ENCODE measurements at regions not wholly inside any gene's neighbourhood (a gene's known extent, or its start where the extent isn't known, plus 50 kb on each side); places are given as distances from the start of the nearest gene placed in this dataset.

DNA sequence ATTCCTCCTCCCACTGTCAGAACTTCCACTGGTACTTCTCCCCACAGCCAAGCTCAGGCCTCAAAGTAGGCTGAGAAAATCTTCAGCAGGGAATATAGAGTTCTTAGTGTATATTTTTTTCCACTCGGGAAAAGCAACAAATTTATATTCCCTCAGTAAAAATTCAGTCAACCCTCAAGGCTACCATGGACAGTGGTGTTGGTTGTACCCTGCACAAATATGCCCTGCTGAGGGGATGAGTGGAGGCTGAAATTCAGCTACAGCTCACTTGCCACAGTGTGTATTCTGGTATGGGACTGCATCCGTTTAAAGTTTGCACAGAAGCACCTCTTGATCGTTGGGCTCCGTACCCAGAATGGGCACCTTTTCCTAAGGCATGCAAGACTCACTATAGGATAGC lies 90.8 kb upstream of the LGALSL start (continued):
- TF ChIP-seq, protein P1, sequence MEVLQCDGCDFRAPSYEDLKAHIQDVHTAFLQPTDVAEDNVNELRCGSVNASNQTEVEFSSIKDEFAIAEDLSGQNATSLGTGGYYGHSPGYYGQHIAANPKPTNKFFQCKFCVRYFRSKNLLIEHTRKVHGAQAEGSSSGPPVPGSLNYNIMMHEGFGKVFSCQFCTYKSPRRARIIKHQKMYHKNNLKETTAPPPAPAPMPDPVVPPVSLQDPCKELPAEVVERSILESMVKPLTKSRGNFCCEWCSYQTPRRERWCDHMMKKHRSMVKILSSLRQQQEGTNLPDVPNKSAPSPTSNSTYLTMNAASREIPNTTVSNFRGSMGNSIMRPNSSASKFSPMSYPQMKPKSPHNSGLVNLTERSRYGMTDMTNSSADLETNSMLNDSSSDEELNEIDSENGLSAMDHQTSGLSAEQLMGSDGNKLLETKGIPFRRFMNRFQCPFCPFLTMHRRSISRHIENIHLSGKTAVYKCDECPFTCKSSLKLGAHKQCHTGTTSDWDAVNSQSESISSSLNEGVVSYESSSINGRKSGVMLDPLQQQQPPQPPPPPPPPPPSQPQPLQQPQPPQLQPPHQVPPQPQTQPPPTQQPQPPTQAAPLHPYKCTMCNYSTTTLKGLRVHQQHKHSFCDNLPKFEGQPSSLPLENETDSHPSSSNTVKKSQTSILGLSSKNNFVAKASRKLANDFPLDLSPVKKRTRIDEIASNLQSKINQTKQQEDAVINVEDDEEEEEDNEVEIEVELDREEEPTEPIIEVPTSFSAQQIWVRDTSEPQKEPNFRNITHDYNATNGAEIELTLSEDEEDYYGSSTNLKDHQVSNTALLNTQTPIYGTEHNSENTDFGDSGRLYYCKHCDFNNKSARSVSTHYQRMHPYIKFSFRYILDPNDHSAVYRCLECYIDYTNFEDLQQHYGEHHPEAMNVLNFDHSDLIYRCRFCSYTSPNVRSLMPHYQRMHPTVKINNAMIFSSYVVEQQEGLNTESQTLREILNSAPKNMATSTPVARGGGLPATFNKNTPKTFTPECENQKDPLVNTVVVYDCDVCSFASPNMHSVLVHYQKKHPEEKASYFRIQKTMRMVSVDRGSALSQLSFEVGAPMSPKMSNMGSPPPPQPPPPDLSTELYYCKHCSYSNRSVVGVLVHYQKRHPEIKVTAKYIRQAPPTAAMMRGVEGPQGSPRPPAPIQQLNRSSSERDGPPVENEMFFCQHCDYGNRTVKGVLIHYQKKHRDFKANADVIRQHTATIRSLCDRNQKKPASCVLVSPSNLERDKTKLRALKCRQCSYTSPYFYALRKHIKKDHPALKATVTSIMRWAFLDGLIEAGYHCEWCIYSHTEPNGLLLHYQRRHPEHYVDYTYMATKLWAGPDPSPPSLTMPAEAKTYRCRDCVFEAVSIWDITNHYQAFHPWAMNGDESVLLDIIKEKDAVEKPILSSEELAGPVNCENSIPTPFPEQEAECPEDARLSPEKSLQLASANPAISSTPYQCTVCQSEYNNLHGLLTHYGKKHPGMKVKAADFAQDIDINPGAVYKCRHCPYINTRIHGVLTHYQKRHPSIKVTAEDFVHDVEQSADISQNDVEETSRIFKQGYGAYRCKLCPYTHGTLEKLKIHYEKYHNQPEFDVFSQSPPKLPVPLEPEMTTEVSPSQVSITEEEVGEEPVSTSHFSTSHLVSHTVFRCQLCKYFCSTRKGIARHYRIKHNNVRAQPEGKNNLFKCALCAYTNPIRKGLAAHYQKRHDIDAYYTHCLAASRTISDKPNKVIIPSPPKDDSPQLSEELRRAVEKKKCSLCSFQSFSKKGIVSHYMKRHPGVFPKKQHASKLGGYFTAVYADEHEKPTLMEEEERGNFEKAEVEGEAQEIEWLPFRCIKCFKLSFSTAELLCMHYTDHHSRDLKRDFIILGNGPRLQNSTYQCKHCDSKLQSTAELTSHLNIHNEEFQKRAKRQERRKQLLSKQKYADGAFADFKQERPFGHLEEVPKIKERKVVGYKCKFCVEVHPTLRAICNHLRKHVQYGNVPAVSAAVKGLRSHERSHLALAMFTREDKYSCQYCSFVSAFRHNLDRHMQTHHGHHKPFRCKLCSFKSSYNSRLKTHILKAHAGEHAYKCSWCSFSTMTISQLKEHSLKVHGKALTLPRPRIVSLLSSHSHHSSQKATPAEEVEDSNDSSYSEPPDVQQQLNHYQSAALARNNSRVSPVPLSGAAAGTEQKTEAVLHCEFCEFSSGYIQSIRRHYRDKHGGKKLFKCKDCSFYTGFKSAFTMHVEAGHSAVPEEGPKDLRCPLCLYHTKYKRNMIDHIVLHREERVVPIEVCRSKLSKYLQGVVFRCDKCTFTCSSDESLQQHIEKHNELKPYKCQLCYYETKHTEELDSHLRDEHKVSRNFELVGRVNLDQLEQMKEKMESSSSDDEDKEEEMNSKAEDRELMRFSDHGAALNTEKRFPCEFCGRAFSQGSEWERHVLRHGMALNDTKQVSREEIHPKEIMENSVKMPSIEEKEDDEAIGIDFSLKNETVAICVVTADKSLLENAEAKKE (CRISPR knock-in tag; IDR thresholded peaks at IDR 0.05) = no peak
- TF ChIP-seq, protein P2, sequence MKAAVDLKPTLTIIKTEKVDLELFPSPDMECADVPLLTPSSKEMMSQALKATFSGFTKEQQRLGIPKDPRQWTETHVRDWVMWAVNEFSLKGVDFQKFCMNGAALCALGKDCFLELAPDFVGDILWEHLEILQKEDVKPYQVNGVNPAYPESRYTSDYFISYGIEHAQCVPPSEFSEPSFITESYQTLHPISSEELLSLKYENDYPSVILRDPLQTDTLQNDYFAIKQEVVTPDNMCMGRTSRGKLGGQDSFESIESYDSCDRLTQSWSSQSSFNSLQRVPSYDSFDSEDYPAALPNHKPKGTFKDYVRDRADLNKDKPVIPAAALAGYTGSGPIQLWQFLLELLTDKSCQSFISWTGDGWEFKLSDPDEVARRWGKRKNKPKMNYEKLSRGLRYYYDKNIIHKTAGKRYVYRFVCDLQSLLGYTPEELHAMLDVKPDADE (IDR thresholded peaks at IDR 0.05) = no peak
- no peak for TF ChIP-seq POLR2AphosphoS5 (IDR thresholded peaks at IDR 0.05; ENCODE audit: low read depth)
- no peak for TF ChIP-seq EZH2phosphoT487 (IDR thresholded peaks at IDR 0.05; ENCODE audit: unreplicated experiment)
- no peak for TF ChIP-seq EZH2 (IDR thresholded peaks at IDR 0.05; ENCODE audit: low read depth, unreplicated experiment)

DNA sequence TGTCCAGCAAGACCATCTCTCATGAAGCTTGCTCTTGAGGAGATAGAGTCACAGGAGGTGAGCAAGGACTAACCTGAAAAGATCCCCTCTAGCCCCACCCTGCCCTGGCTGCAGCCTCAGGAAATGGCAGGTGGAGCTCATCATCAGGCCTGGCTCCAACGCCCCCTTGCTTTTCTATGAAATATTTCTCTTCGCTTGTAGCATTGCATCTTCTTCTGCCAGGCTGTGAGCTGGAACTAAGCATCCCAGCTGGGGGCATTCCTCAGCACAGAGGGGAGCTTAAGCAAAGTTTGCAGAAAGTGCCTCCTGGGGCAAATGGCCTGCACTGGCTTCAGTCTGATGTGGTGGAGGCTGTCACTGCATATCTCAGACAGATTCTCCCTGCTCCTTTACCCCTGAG lies 90.1 kb upstream of the LGALSL start:
- no peak overlapping the region; the same call in 1 of the 2 replicates for H3K4me2 ChIP-seq
- peaks cover 30% of the 10 kb centered on the region for H3K4me1 Mint-ChIP-seq
- H3K27ac ChIP-seq (ENCODE audit: low read depth) = no peak overlapping the region
- ATAC-seq = peak; percentile 53
- H3K36me3 ChIP-seq (ENCODE audit: insufficient read depth) = no peaks in the 10 kb centered on the region
- peaks cover 8% of the 10 kb centered on the region for H3K27me3 Mint-ChIP-seq (ENCODE audit: insufficient read depth, low read depth, poor library complexity)
- 0 out of 2 replicates have a peak overlapping the region, but pooled peaks have one; percentile 34 for H2AFZ ChIP-seq
- no peaks in the 10 kb centered on the region for H3K36me3 Mint-ChIP-seq (ENCODE audit: low read depth)
- H3K79me2 ChIP-seq (replicated peaks; ENCODE audit: insufficient read depth) = no peaks in the 10 kb centered on the region
- H3K9me2 ChIP-seq (ENCODE audit: insufficient read depth) = 0 out of 2 replicates have a peak, but pooled peaks cover under 1% of the 10 kb centered on the region
- H3K4me3 ChIP-seq = no peak overlapping the region
- H3K4me3 Mint-ChIP-seq = no peak overlapping the region
- no peaks in the 10 kb centered on the region for H3K9me3 Mint-ChIP-seq
- no peaks in the 10 kb centered on the region for H4K20me1 ChIP-seq (replicated peaks; ENCODE audit: insufficient read depth)
- H3K4me1 ChIP-seq (ENCODE audit: insufficient read depth) = peaks cover 10% of the 10 kb centered on the region
- TF ChIP-seq JUNB (IDR thresholded peaks at IDR 0.05; ENCODE audit: unreplicated experiment) = no peak
- TF ChIP-seq, protein P3, sequence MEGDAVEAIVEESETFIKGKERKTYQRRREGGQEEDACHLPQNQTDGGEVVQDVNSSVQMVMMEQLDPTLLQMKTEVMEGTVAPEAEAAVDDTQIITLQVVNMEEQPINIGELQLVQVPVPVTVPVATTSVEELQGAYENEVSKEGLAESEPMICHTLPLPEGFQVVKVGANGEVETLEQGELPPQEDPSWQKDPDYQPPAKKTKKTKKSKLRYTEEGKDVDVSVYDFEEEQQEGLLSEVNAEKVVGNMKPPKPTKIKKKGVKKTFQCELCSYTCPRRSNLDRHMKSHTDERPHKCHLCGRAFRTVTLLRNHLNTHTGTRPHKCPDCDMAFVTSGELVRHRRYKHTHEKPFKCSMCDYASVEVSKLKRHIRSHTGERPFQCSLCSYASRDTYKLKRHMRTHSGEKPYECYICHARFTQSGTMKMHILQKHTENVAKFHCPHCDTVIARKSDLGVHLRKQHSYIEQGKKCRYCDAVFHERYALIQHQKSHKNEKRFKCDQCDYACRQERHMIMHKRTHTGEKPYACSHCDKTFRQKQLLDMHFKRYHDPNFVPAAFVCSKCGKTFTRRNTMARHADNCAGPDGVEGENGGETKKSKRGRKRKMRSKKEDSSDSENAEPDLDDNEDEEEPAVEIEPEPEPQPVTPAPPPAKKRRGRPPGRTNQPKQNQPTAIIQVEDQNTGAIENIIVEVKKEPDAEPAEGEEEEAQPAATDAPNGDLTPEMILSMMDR (conservative IDR thresholded peaks at IDR 0.05; ENCODE audit: low read depth in 2 of 2) = peak; percentile 33 to 52
- no peaks in the 10 kb centered on the region for H3K27me3 ChIP-seq (ENCODE audit: insufficient read depth)
- H3K27ac Mint-ChIP-seq = no peak overlapping the region
- 0 out of 2 replicates have a peak, but pooled peaks cover 2% of the 10 kb centered on the region for H3F3A ChIP-seq (replicated peaks; ENCODE audit: low read depth)
- DNase-seq (ENCODE audit: low spot score) = peak; percentile 61

Data from GM23338 (cell line).